Fibroblast of lung (primary cell): ENCODE measurements at regions not wholly inside any gene's neighbourhood (a gene's known extent, or its start where the extent isn't known, plus 50 kb on each side); places are given as distances from the start of the nearest gene placed in this dataset.

Experiments used
- EZH2 ChIP-seq: IDR thresholded peaks from 2 replicates; pipeline ENCODE4 v1.5.1; 2012; ENCODE audit warnings: low read length, control low read depth, mild to moderate bottlenecking; ENCODE audit errors: missing control alignments
- TF ChIP-seq, protein P1 (sequence below), 2 donors: IDR thresholded peaks in 1 of 2; conservative IDR thresholded peaks in 1 of 2; 1 replicate in 1 of 2; 2 replicates in 1 of 2; pipeline ENCODE4 v1.5.1; 2011 to 2012; ENCODE audit warnings: low read length in 2 of 2, control low read depth in 1 of 2, inconsistent platforms in 1 of 2, low read depth in 1 of 2, mild to moderate bottlenecking in 1 of 2

DNA sequence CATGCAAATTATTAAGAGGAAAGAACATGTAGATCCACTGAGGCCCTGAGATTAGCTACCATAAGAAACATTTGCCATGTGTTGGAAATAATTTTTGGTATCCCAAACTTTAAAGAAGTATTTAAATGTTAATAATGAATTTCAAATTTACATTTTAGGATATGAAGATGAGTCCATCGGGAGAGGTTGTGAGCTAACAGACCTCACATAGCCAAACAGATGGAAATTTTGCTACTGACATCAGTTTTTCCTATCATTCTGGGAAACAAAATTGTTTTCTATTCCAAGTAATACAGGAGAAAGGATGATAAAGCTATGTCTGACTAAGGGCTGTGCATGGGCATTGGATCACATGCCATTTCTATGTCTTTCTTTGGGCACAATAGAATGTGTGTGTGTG, 809.6 kb downstream of the TENT5A start:
- TF ChIP-seq, protein P1, sequence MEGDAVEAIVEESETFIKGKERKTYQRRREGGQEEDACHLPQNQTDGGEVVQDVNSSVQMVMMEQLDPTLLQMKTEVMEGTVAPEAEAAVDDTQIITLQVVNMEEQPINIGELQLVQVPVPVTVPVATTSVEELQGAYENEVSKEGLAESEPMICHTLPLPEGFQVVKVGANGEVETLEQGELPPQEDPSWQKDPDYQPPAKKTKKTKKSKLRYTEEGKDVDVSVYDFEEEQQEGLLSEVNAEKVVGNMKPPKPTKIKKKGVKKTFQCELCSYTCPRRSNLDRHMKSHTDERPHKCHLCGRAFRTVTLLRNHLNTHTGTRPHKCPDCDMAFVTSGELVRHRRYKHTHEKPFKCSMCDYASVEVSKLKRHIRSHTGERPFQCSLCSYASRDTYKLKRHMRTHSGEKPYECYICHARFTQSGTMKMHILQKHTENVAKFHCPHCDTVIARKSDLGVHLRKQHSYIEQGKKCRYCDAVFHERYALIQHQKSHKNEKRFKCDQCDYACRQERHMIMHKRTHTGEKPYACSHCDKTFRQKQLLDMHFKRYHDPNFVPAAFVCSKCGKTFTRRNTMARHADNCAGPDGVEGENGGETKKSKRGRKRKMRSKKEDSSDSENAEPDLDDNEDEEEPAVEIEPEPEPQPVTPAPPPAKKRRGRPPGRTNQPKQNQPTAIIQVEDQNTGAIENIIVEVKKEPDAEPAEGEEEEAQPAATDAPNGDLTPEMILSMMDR (conservative IDR thresholded peaks at IDR 0.05 in 1 of 2, IDR thresholded peaks at IDR 0.05 in 1 of 2; ENCODE audit: low read depth in 1 of 2, low read length in 2 of 2) = no peak
- TF ChIP-seq EZH2 = no peak
